Trophoblast cell (in vitro differentiated cells and primary cell): ENCODE measurements at regions not wholly inside any gene's neighbourhood (a gene's known extent, or its start where the extent isn't known, plus 50 kb on each side); places are given as distances from the start of the nearest gene placed in this dataset.
"Not testable (repeated sequence)": the region's sequence is repeated elsewhere in the genome, so short reads cannot be mapped to it uniquely, and the experiment has no call there.

ENCODE experiments used
- DNase-seq, 2 donors: peaks; one replicate each; pipeline ENCODE4 v3.0.0-alpha.2; 2016
- H2AFZ ChIP-seq: 2 replicates; pipeline ENCODE4 v1.6.1; 2013; ENCODE audit warnings: low read length, moderate library complexity, mild to moderate bottlenecking; ENCODE audit not compliant: insufficient read depth, poor library complexity
- H2AK5ac ChIP-seq: 2 replicates; pipeline ENCODE4 v1.6.1; 2013; ENCODE audit warnings: mild to moderate bottlenecking, low read length
- H2BK120ac ChIP-seq: 2 replicates; pipeline ENCODE4 v1.6.1; 2013; ENCODE audit warnings: low read length, mild to moderate bottlenecking, moderate library complexity; ENCODE audit not compliant: insufficient read depth, poor library complexity
- H2BK12ac ChIP-seq: 2 replicates; pipeline ENCODE4 v1.6.1; 2013; ENCODE audit warnings: mild to moderate bottlenecking, low read length, moderate library complexity
- H2BK5ac ChIP-seq: 2 replicates; pipeline ENCODE4 v1.6.1; 2013; ENCODE audit warnings: low read length, low read depth, moderate library complexity, mild to moderate bottlenecking; ENCODE audit not compliant: poor library complexity
- H3K14ac ChIP-seq: 2 replicates; pipeline ENCODE4 v1.6.1; 2013; ENCODE audit warnings: mild to moderate bottlenecking, low read length
- H3K18ac ChIP-seq: 2 replicates; pipeline ENCODE4 v1.6.1; 2013; ENCODE audit warnings: mild to moderate bottlenecking, low read length
- H3K23ac ChIP-seq: 2 replicates; pipeline ENCODE4 v1.6.1; 2013; ENCODE audit warnings: low read length
- H3K27ac ChIP-seq: 2 replicates; pipeline ENCODE4 v1.5.1; 2013; ENCODE audit warnings: low read depth, mild to moderate bottlenecking, inconsistent platforms, low read length, moderate library complexity
- H3K27me3 ChIP-seq: 2 replicates; pipeline ENCODE4 v1.6.1; 2013; ENCODE audit warnings: inconsistent platforms, mild to moderate bottlenecking, low read length, moderate library complexity; ENCODE audit not compliant: insufficient read depth
- H3K36me3 ChIP-seq, 2 experiments: 1 replicate in 1 of 2; 2 replicates in 1 of 2; pipeline ENCODE4 v1.6.1; 2013; ENCODE audit warnings: low read length in 2 of 2, mild to moderate bottlenecking in 2 of 2, moderate library complexity in 1 of 2; ENCODE audit not compliant: insufficient read depth in 2 of 2, control insufficient read depth in 1 of 2
- H3K4ac ChIP-seq: 2 replicates; pipeline ENCODE4 v1.6.1; 2013; ENCODE audit warnings: low read depth, mild to moderate bottlenecking, low read length, moderate library complexity
- H3K4me1 ChIP-seq, 2 experiments: 1 replicate in 1 of 2; 2 replicates in 1 of 2; pipeline ENCODE4 v1.6.1; 2013; ENCODE audit warnings: low read length in 2 of 2, mild to moderate bottlenecking in 2 of 2, moderate library complexity in 1 of 2; ENCODE audit not compliant: insufficient read depth in 2 of 2, control insufficient read depth in 1 of 2
- H3K4me2 ChIP-seq: 2 replicates; pipeline ENCODE4 v1.6.1; 2013; ENCODE audit warnings: inconsistent platforms, mild to moderate bottlenecking, low read length, moderate library complexity
- H3K4me3 ChIP-seq: 2 replicates; pipeline ENCODE4 v1.5.1; 2013; ENCODE audit warnings: mild to moderate bottlenecking, low read depth, low read length, inconsistent platforms
- H3K79me1 ChIP-seq: one replicate; pipeline ENCODE4 v1.6.1; 2013; ENCODE audit warnings: low read length
- H3K79me2 ChIP-seq: 2 replicates; pipeline ENCODE4 v1.6.1; 2013; ENCODE audit warnings: low read length, mild to moderate bottlenecking; ENCODE audit not compliant: control insufficient read depth, insufficient read depth, poor library complexity
- H3K9ac ChIP-seq: 2 replicates; pipeline ENCODE4 v1.6.1; 2013; ENCODE audit warnings: mild to moderate bottlenecking, low read length
- H3K9me3 ChIP-seq: 2 replicates; pipeline ENCODE4 v1.6.1; 2013; ENCODE audit warnings: low read depth, mild to moderate bottlenecking, control low read depth, inconsistent platforms, low read length; ENCODE audit not compliant: insufficient read depth
- H4K12ac ChIP-seq: 2 replicates; pipeline ENCODE4 v1.6.1; 2013; ENCODE audit warnings: low read depth, mild to moderate bottlenecking, low read length, moderate library complexity
- H4K8ac ChIP-seq: 2 replicates; pipeline ENCODE4 v1.6.1; 2013; ENCODE audit warnings: low read depth, mild to moderate bottlenecking, low read length, moderate library complexity
- H4K91ac ChIP-seq: one replicate; pipeline ENCODE4 v1.6.1; 2013; ENCODE audit warnings: low read depth, mild to moderate bottlenecking, low read length, moderate library complexity
- WGBS: extraction: QIAGEN DNeasy Blood & Tissue Kit; methylation state at CpG from one replicate; pipeline ENCODE4 v1.1.7; 2013; ENCODE audit warnings: missing lambda C conversion rate; ENCODE audit not compliant: insufficient read length, insufficient coverage; ENCODE audit errors: extremely low coverage; 5-methylcytosine and 5-hydroxymethylcytosine counted together

- no peaks in the 10 kb centered on the region for H3K36me3 ChIP-seq
- H3K27ac ChIP-seq = no peak overlapping the region
- no peaks in the 10 kb centered on the region for H3K79me1 ChIP-seq
- no peak overlapping the region for H4K8ac ChIP-seq
- no peak overlapping the region for H3K4me3 ChIP-seq
- WGBS = no CpG with 5 or more reads among the region's 1 CpG
- no peak overlapping the region for H3K4me2 ChIP-seq
- H3K4me1 ChIP-seq = no peaks in the 10 kb centered on the region
- no peak overlapping the region for H4K12ac ChIP-seq
- H3K4ac ChIP-seq = no peak overlapping the region
- no peaks in the 10 kb centered on the region for H3K9me3 ChIP-seq
- H2BK12ac ChIP-seq = no peak overlapping the region
- DNase-seq = no peak
- no peak overlapping the region for H3K18ac ChIP-seq
- no peak overlapping the region for H3K23ac ChIP-seq
- H2BK5ac ChIP-seq = no peak overlapping the region
- no peaks in the 10 kb centered on the region for H3K27me3 ChIP-seq
- H3K79me2 ChIP-seq = no peaks in the 10 kb centered on the region
- H3K14ac ChIP-seq = no peak overlapping the region
- H2BK120ac ChIP-seq = no peak overlapping the region
- no peak overlapping the region for H4K91ac ChIP-seq
- H3K9ac ChIP-seq = no peak overlapping the region
- no peak overlapping the region for H2AK5ac ChIP-seq
- H2AFZ ChIP-seq = no peak overlapping the region
These were observed 859.7 kb upstream of the ADGRB3 start for GRCh38 chr6:67775333-67775732.

DNA sequence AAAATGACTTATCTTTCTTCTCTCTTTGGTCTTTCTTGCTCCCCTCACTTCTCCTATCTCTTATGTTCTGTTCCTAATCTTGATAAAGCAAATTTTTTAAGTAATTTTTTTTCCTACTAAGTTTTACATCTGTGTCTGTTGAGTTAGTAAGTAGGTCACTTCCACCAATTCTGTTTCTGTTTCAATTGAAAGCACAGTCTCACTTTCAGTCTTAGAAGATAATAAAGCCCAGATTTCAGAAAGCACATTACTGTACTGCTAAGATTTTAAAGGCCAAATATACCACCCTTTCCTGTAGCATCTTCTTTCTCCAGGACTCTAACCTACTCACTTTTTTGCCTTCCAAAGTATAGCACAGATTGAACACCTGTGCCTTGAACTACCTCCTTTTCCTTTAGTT, 866.1 kb upstream of the ADGRB3 start:
- Histone ChIP-seq H3K9ac (no peak overlapping the region), H4K12ac (no peak overlapping the region), H3K27ac (no peak overlapping the region), H3K4me1 (no peaks in the 10 kb centered on the region), H3K23ac (no peak overlapping the region), H4K91ac (no peak overlapping the region), H3K36me3 (no peaks in the 10 kb centered on the region), H3K79me2 (no peaks in the 10 kb centered on the region), H2AFZ (no peak overlapping the region), H3K79me1 (no peaks in the 10 kb centered on the region), H3K4me2 (no peak overlapping the region), H3K4ac (no peak overlapping the region), H3K18ac (no peak overlapping the region), H3K27me3 (no peaks in the 10 kb centered on the region), H3K9me3 (no peaks in the 10 kb centered on the region), H3K4me3 (no peak overlapping the region), H2BK12ac (no peak overlapping the region), H2AK5ac (no peak overlapping the region), H2BK120ac (no peak overlapping the region), H3K14ac (no peak overlapping the region), H2BK5ac (no peak overlapping the region), H4K8ac (no peak overlapping the region)
- DNase-seq = no peak

GRCh38 chr6:67767046-67767822, 867.8 kb upstream of the ADGRB3 start:
- not testable (repeated sequence) for DNase-seq, H3K79me2 ChIP-seq, H3K18ac ChIP-seq, H3K36me3 ChIP-seq, H4K12ac ChIP-seq, H3K79me1 ChIP-seq, H2BK120ac ChIP-seq, H2AK5ac ChIP-seq, H2AFZ ChIP-seq, H3K9me3 ChIP-seq, H3K14ac ChIP-seq, H3K4me2 ChIP-seq, H4K91ac ChIP-seq, H3K4me3 ChIP-seq, H3K23ac ChIP-seq, H3K27ac ChIP-seq, H2BK12ac ChIP-seq, H3K27me3 ChIP-seq, H4K8ac ChIP-seq, H2BK5ac ChIP-seq, H3K4me1 ChIP-seq, H3K9ac ChIP-seq, H3K4ac ChIP-seq
- no CpG with 5 or more reads among the region's 4 CpGs for WGBS

DNA sequence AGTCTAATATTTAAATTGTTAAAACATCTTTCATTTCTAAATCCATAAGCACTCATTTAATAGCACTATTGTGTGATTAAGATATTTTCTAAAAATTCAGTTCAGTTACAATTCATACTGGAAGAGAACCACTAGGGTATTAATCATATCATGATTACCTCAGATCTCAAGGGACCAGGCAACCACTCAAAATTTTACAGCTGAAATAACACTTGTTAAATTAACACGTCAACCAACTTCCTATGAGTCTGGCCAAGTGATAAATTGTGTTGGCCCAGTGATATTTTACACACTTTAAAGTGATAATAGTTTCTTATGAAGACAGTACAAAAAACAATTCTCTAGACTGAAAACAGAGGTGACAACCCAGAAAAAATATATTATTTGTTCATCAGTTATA, 869.0 kb upstream of the ADGRB3 start:
- no peak overlapping the region for H2BK120ac ChIP-seq
- H3K14ac ChIP-seq = no peak overlapping the region
- H3K4me1 ChIP-seq = no peaks in the 10 kb centered on the region
- no peak overlapping the region for H3K27ac ChIP-seq
- H3K9ac ChIP-seq = no peak overlapping the region
- H3K27me3 ChIP-seq = no peaks in the 10 kb centered on the region
- H3K4ac ChIP-seq = no peak overlapping the region
- H3K79me2 ChIP-seq = no peaks in the 10 kb centered on the region
- H3K4me3 ChIP-seq = no peak overlapping the region
- H3K36me3 ChIP-seq = no peaks in the 10 kb centered on the region
- H4K8ac ChIP-seq = no peak overlapping the region
- DNase-seq = no peak
- H2BK12ac ChIP-seq = no peak overlapping the region
- H3K23ac ChIP-seq = no peak overlapping the region
- H4K12ac ChIP-seq = no peak overlapping the region
- no peak overlapping the region for H3K4me2 ChIP-seq
- no peaks in the 10 kb centered on the region for H3K79me1 ChIP-seq
- H2AK5ac ChIP-seq = no peak overlapping the region
- no peaks in the 10 kb centered on the region for H3K9me3 ChIP-seq
- no peak overlapping the region for H2AFZ ChIP-seq
- WGBS = no CpG with 5 or more reads among the region's 1 CpG
- H3K18ac ChIP-seq = no peak overlapping the region
- H2BK5ac ChIP-seq = no peak overlapping the region
- H4K91ac ChIP-seq = no peak overlapping the region
